ENCODE measurements at regions not wholly inside any gene's neighbourhood (a gene's known extent, or its start where the extent isn't known, plus 50 kb on each side); places are given as distances from the start of the nearest gene placed in this dataset.

DNA sequence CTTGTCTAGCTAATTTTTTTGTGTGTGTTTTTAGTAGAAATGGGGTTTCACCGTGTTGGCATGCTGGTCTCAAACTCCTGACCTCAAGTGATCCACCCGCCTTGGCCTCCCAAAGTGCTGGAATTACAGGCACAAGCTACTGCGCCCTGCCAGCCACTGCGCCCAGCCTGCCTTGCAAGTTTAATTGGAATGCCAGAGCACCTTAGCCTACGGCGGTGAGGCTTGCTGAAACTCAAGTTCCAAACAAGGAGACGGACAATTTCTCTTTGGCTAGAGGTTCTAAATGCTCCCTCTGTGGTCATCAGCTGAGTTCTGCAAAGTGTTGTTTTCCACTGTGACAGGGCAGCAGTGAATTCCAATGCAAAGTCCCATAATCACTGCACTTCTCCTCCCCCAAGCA lies 583.4 kb downstream of the KCNJ3 start:
- no peak for DNase-seq (ENCODE audit: low spot score)

DNA sequence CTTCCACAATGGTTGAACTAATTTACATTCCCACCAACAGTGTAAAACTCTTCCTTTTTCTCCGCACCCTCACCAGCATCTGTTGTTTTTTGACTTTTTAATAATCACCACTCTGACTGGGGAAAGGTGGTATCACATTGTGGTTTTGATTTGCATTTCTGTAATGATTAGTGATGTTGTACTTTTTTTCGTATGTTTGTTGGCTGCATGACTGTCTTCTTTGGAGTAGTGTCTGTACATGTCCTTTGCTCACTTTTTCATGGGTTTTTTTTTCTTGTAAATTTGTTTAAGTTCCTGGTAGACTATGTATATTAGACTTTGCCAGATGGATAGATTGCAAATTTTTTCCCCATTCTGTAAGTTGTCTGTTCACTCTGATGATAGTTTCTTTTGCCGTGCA lies 574.8 kb downstream of the KCNJ3 start:
- DNase-seq (ENCODE audit: low spot score) = no peak

DNA sequence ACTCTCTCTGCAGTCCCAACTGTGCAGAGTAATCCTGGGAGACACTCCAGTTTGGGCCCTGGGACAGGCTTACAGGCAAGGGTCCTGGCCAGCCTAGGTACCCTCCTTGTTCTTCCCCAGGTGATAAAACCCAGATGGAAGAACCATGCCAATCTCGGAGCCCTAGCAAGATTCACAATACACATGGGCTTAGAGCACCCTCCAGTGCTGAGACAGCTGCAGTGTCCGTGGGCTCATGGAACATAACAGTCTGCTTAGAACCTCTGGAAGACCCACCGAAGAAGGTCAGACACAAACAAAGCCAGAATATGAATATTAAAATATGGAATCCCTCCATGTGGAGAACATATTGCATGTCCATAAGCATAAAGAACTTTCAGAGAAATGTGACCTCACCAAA lies 568.1 kb downstream of the KCNJ3 start:
- DNase-seq (ENCODE audit: low spot score) = peak; percentile 33

DNA sequence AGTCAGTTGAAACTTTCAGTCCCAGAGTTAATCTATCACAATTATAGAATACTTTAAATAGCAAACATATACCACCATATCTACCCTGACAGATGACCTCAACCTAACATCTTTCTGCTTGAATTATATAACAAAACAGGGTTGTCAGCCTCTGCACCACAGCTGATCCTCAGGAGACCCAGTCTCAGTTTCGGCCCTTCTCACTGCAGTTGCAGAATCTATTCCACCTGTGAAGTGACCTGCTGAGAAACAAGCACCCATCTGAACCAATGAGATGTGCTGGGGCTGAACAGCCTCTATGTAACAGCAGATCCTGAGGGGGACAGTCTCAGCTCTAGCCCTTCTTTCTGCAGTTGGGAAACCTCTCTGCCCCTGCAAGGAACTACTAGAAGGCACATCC lies 567.6 kb downstream of the KCNJ3 start:
- no peak for DNase-seq (ENCODE audit: low spot score)

DNA sequence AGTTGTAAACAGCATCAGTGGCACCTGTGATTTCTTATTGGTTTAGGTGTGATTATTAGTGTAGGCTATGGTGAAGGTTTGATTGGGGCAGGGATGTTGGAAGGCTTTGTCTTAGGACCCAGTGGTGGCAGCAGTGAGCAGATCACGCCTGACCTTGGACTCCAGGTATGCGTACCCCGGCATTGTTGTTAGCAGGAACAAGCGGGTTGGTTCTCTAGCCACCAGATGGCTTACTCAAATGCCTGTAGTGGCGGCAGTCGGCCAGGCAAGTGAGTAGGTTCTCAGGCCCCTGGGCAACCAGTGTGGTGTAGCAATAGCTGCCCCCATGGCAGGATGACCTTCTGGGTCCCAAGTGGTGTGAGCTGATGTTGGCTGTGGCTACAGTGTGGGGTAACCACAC lies 558.3 kb downstream of the KCNJ3 start:
- DNase-seq (ENCODE audit: low spot score) = no peak

DNA sequence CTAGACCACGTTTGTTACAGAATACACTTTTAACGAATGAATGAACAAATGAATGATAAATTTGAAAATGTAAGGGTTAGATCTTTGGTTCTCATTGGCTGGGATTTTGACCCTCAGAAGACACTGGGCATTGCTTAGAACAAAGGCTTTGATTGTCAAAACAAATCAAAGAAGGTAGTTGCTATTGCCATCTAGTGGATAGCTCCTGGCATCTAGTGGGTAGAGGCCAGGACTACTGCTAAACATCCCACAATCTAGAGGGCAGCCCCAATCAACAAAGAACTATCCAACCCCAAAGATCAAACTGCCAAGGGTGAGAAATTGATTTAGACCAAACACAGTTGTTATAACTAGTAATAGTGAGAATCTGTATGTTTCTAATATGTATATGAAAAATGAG lies 552.3 kb downstream of the KCNJ3 start:
- DNase-seq (ENCODE audit: low spot score) = peak; percentile 68

DNA sequence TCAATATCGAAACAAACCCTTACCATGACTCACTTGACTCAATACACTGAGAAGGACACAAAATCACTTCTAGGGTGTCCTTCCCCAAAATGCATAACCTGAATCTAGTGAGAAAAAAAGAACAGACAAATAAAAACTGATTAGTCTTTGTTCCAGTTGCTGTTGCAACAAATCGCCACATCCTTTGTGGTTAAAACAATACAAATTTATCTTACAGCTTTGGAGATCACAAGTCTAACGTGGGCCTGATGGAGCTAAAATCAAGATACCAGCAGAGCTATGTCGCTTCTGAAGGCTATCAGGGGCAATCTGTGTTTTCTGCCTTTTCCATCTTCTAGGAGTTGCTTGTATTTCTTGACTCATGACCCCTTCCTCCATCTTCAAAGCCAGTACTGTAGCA lies 541.7 kb downstream of the KCNJ3 start:
- no peak for DNase-seq (ENCODE audit: low spot score)

DNA sequence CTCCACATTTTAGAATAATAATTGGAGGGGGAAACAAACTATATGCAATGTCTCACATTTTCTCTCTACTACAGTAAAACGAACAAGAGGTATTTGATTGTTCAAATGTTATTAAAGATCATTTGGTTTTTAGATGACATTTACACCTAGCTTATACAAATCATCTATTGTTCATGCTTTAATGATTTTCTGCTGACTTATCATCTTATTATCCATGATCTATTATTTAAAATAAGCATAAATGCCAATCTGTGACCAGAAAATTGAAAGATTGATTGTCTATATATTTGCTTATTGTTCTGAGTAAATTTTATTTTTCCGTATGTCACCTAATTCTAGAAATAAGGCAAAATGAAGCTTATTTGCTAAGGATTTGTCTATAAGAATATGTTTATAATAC lies 537.2 kb downstream of the KCNJ3 start:
- DNase-seq (ENCODE audit: low spot score) = no peak

DNA sequence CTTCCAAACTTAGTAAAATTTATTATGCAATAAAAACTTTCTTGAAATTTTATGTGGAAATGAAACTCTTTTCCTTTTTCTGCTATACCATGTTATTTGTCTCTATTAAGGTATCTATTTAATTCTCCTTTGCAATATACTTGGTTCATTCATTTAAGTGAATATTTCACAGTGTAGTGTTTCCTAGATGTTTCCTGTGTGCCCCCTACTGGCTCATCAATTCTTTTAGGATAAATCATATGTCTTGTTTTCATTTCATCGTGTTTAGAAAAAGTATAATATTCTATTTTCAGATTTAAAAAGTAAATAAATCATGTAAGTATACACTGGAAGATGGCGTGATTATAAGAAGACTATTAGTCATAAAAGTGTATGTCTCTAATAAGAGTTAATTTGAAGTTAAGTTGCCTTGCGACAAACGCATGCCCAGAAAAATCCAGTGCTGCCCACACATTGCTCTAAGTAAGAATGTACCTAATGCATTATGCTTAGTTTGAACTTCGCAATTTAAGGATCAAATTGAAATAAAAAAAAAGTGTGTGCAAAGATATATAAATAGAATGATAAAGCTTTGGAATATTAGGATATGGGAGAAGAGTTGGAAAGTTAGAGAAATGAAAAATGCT lies 525.4 kb downstream of the KCNJ3 start:
- peak; percentile 56 for DNase-seq (ENCODE audit: low spot score)

DNA sequence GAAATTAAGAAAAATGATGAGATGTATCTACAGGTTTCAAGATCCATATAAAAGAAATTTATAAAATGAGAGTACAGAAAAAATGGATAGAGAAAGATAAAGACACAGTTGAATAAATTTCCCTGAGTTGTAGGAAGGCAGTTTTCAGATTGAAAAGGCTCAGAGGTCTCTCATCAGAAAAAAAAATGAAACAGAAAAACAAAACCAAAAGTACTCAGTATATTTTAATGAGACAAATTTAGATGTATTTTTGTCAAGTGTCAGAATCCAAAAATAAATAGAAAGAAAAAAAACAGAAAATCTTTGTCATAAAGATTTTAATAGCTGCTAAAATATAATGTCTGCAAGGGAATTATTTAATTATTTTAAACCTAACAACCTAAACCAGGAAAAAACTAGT lies 520.5 kb downstream of the KCNJ3 start:
- DNase-seq (ENCODE audit: low spot score) = no peak

DNA sequence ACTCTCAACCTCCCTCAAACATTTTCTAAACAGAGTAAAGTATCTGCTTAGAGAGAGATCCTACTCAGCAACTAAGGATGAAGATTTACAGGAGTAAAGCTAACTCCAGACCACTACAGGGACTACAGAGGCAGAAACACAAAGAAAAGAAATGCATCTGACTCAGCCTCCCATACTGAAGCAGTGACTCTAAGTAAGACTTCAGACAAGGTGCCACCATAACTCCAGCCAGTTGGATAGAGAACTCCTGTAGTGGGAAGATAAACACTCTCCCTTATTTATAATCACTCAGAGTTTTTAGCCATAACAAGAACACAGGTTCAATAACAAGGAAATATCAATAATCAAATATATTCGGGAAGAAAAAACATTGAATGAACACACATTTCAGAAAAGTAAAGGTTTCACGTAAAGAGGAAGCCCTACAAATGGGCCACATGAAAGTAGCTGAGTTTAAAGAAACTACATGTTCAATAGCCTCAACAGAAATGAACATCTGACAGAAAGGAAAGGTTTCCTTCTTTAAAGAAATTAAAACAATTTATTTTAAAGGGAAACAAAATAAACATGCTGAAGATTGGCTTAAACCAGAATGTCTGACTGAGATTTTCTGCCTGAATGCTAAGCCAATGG lies 519.9 kb downstream of the KCNJ3 start:
- no peak for DNase-seq (ENCODE audit: low spot score)

DNA sequence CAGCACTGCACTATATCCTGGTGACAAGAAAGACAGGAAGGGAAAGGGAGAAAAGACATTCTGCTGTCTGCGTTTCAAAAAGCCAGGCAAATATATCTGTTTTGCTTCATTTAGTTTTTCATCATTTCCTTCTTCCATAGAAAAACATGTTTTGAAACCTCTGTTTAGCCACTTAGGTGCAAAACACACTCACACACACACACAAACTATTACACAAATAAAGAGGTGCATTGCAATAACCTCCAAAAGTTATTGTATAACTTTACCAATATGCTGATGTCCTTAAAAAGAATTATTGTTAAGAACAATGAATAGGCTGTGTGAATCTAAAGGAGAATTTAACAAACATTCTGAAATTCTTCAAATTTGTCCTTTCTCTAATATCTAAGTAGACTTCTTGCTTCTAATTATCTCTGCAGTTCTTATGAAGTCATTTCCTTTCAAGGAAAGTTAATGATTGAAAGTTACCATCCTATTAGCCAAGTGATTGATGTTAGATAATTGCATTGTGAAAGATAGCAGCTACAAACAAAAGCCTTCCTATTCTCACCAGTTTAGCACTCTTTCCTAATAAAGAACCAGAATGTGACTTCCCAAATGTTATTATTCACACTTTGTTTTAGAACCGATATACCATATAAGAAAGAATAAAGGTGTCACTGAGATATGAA lies 516.7 kb downstream of the KCNJ3 start:
- no peak for DNase-seq (ENCODE audit: low spot score)

DNA sequence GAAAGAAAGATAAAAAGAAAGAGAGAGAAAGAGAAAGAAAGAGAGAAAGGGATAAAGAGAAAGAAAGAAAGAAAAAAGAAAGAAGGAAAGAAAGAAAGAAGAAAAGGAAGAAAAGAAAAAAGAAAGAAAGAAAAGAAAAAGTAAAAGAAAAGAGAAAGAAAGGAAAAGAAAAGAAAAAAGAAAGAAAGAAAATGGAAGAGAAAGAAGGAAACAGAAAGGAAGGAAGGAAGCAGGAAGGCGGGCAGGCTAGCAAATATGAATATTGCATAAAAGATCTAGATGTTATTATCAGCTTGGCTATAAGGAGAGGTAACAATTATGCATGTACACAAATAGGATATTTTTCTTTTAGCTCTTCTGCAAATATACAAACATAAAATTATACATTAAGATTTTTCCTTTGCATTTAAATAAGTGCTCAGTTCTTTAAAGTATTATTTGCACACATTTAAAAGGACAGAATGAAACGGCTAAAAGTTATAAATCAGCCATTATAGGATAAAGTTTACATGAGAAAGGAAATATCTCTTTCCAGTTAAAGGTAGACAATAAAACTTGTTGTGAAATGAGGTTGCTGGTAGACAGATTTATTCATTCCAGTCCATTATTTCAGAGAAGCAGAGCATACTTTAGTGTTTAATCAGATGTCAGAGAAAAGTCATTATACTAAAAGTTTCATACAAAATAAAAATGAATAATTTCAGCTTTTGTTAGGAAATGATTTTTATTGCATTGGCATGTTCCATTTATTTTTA lies 511.4 kb downstream of the KCNJ3 start:
- no peak for DNase-seq (ENCODE audit: low spot score)

DNA sequence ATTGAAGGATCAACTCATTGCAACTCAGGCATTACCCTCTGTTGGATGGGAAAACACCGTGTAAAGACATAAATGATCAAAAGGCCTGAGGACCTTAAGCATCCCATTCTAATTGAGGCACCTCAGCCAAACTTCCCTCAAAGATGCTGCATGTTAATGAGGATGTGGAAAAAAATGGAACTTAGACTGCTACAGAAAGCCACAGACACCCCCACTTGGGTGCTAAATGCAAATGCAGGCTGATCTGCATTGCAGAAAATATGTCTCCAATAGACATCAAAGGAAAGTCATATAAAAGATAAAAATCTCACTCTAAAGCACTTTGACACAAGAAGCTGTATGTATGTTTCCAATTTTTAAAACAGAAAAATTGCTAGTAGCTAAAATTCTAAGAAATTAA lies 504.7 kb downstream of the KCNJ3 start:
- DNase-seq (ENCODE audit: low spot score) = peak; percentile 16

DNA sequence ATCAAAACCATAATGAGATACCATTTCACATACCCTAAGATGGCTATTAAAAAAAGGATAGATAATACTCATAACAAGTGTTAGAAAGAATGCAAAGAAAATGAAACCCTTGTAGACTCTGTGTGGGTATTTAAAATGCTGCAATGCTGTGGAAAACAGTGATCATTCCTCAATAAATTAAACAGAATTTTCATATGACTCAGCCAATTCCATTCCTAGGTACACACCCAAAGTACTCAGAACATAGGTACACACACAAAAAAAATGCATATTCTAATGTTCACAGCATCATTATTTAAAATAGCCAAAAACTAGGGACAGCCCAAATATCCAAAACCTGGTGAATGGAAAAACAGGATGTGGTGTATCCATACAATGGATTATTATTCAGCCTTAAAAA lies 502.3 kb downstream of the KCNJ3 start:
- no peak for DNase-seq (ENCODE audit: low spot score)

DNA sequence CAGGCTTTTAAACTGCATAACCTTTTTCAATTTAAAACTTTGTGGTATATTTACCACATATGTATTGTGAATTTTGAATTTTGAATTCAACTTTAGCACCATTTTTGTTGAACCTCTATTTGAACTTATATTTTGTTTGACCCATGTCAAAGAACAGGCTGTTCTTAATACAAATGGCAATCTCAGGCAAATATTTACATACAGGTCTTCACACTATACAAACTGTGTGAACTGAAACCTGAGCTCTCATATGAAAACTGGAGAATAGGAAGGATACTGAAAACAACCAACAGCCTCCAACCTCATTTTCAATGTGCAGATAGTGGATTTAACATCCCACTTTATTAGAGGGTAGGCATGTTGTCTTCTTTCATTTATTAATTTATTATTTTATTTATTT lies 491.8 kb downstream of the KCNJ3 start:
- no peak for DNase-seq (ENCODE audit: low spot score)

DNA sequence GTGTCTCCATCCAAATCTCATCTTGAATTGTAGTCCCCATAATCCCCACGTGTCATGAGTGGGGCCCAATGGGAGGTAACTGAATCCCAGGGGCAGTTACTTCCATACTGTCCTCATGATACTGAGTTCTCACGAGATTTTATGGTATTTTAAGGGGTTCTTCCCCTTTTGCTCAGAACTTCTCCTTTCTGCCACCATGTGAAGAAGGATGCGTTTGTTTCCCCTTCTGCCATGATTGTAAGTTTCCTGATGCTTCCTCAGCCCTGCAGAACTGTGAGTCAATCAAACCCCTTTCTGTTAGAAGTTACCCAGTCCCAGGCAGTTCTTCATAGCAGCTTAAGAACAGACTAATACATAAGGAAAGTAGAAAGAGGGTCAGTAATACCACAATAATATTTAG lies 480.4 kb downstream of the KCNJ3 start:
- DNase-seq (ENCODE audit: low spot score) = peak; percentile 14

DNA sequence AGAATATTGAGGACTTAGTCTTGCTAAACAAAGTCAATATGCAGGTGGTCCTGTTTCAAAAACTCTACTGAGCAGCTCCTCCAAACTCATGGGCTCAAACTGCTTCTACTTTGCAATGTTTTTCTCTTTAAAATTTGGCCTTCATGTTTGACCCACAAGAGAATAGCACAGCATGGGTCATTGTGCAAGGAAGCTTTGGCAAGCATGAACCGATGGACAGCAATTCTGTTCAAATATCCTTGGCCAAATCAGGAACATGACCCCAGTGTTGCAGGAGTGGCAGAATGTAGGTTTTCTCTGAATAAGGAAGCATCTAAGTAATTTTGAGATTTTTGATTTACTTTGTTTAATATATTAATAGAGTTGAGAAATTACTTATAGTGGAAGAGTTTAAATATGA lies 477.9 kb downstream of the KCNJ3 start:
- DNase-seq (ENCODE audit: low spot score) = no peak

DNA sequence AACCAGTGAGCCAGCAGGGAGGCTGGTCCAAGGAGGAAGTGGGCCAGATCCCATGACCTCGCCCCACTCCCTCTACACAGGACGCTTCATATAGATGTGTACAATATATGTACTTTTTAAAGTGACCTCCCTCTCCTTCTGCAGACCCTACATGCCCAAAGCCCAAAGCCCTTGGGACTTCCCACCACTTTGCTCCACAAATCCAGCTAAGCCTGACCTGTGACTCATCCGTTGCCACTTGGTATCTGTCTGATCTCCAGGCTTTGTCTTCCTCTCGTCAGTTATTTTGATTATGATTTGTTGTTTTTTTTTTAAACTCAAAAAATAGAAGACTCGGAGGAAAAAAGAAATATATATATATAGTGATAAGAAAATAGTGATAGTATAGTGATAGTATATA lies 470.8 kb downstream of the KCNJ3 start:
- DNase-seq (ENCODE audit: low spot score) = no peak

DNA sequence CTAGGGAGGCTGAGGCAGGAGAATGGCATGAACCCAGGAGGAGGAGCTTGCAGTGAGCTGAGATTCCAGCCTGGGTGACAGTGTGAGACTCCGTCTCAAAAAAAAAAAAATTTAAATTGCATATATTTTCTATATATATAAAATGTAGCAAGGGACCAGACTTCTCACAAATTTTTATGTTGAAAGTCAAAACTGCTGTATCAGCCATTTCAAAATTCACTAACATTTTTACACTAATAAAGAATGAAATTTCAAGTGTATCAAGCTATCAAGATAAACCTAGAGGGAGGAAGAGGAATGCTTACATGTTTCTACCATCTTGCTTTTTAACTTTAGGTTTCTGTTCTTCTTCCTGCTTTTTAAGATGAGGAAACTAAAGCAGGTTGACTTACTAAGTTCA lies 464.0 kb downstream of the KCNJ3 start:
- no peak for DNase-seq (ENCODE audit: low spot score)

DNA sequence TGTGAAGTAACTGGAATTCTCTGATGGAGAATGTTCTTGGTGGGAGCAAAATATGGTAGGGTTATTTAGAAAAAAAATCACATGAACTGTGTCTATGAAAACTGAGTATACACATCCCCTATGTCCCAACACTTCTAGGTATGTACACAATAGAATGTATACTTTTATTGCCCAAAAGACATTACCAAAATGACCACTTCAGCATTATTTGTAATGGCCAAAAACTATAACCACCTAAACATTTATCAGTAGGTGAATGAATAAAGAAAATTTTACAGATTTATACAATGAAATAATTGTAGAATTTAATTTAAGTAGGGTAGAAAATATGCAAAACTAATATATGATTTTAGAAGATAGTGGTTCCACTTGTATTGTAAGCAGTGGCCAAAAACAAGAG lies 462.8 kb downstream of the KCNJ3 start:
- DNase-seq (ENCODE audit: low spot score) = no peak

DNA sequence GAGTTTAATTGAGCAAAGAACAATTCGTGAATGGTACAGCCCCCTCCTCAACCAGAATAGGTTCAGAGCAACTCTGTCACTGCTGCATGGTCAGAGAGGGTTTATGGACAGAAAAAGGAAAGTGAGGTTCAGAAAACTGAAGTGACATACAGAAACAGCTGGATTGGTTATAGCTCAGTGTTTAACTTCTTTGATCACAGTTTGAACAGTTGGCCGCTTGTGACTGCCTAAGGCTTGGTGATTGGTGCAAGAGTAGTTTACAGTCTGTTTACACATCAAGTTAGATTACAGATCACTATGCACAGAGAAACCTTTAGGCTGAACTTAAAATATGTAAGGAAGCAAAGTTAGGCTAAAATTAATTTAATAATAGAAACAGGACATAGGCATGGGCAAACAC lies 459.2 kb downstream of the KCNJ3 start:
- DNase-seq (ENCODE audit: low spot score) = no peak

DNA sequence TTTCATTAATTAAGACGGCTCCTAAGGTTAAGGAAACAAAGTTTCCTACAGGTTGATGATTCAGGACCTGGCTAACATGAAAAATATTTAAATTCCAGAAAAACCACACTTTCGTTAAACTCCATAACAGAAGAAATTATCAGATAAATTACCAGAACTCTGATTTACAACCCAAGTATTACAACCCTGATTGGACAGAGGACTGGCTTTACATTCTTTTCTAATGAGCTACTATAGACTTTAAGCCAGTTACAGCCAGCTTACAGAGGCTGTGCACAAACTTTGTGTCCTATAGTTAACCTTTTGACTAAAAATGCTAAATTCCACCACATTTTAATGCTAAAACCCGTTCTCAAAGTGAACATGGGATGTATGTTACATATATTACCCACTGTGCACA lies 458.6 kb downstream of the KCNJ3 start:
- DNase-seq (ENCODE audit: low spot score) = no peak
